Liver (tissue), 8 donors: ENCODE measurements at regions not wholly inside any gene's neighbourhood (a gene's known extent, or its start where the extent isn't known, plus 50 kb on each side); places are given as distances from the start of the nearest gene placed in this dataset.

ENCODE experiments used
- DNase-seq: peaks from one replicate; pipeline ENCODE4 v3.0.0-alpha.2; 2017; ENCODE audit warnings: low spot score
- H3K27ac ChIP-seq, 2 donors: one replicate each; pipeline ENCODE4 v1.7.0; 2013; ENCODE audit warnings: inconsistent platforms in 2 of 2, low read length in 2 of 2, control low read depth in 1 of 2, low read depth in 1 of 2, mild to moderate bottlenecking in 1 of 2
- H3K27me3 ChIP-seq, 4 donors: one replicate each; pipeline versions ENCODE4 v1.6.1 to v1.7.0; 2013; ENCODE audit warnings: low read length in 3 of 4, inconsistent platforms in 1 of 4, mild to moderate bottlenecking in 1 of 4, moderate library complexity in 1 of 4; ENCODE audit not compliant: control insufficient read depth in 4 of 4, insufficient read depth in 4 of 4
- H3K36me3 ChIP-seq, 4 donors: one replicate each; pipeline versions ENCODE4 v1.6.1 to v1.7.0; 2013; ENCODE audit warnings: low read length in 3 of 4, mild to moderate bottlenecking in 3 of 4, low read depth in 1 of 4, moderate library complexity in 1 of 4; ENCODE audit not compliant: control insufficient read depth in 4 of 4, insufficient read depth in 3 of 4
- H3K4me1 ChIP-seq, 4 donors: one replicate each; pipeline versions ENCODE4 v1.6.1 to v1.7.0; 2013; ENCODE audit warnings: low read length in 3 of 4, mild to moderate bottlenecking in 3 of 4, moderate library complexity in 1 of 4; ENCODE audit not compliant: control insufficient read depth in 4 of 4, insufficient read depth in 4 of 4
- H3K4me3 ChIP-seq, 3 donors: one replicate each; pipeline versions ENCODE4 v1.6.1 to v1.7.0; 2013; ENCODE audit warnings: low read length in 3 of 3, control low read depth in 1 of 3, low read depth in 1 of 3, mild to moderate bottlenecking in 1 of 3
- H3K9ac ChIP-seq, 2 donors: one replicate each; pipeline ENCODE4 v1.7.0; 2013; ENCODE audit warnings: low read length in 2 of 2, mild to moderate bottlenecking in 2 of 2, moderate library complexity in 2 of 2, control low read depth in 1 of 2, low read depth in 1 of 2
- H3K9me3 ChIP-seq, 4 donors: one replicate each; pipeline versions ENCODE4 v1.6.1 to v1.7.0; 2013; ENCODE audit warnings: low read length in 3 of 4; ENCODE audit not compliant: control insufficient read depth in 4 of 4
- ATF3 ChIP-seq: IDR thresholded peaks from 2 replicates; pipeline ENCODE4 v1.6.1; 2016; ENCODE audit warnings: antibody characterized with exemption
- CTCF ChIP-seq: fragments of 150-350 bp; IDR thresholded peaks from 2 replicates; pipeline ENCODE4 v1.5.1; 2017; ENCODE audit warnings: improper control_type of control experiment, low read depth, low read length; ENCODE audit not compliant: missing input control
- EGR1 ChIP-seq, 2 donors: IDR thresholded peaks; 2 replicates each; pipeline ENCODE4 v1.6.1; 2016 to 2018; ENCODE audit warnings: antibody characterized with exemption in 2 of 2, low read depth in 2 of 2
- FOXA1 ChIP-seq: IDR thresholded peaks from 2 replicates; pipeline ENCODE4 v1.6.1; 2016; ENCODE audit warnings: antibody characterized with exemption
- FOXA2 ChIP-seq: IDR thresholded peaks from 2 replicates; pipeline ENCODE4 v1.6.1; 2016; ENCODE audit warnings: antibody characterized with exemption
- GABPA ChIP-seq, 2 donors: IDR thresholded peaks in 1 of 2; conservative IDR thresholded peaks in 1 of 2; 2 replicates each; pipeline ENCODE4 v1.6.1; 2016; ENCODE audit warnings: antibody characterized with exemption in 2 of 2, mild to moderate bottlenecking in 1 of 2, moderate library complexity in 1 of 2
- HNF4A ChIP-seq, 2 donors: conservative IDR thresholded peaks; 2 replicates each; pipeline ENCODE4 v1.6.1; 2016; ENCODE audit warnings: antibody characterized with exemption in 2 of 2, mild to moderate bottlenecking in 2 of 2
- HNF4G ChIP-seq: IDR thresholded peaks from 2 replicates; pipeline ENCODE4 v1.6.1; 2016; ENCODE audit warnings: antibody characterized with exemption
- JUND ChIP-seq, 2 donors: IDR thresholded peaks; 2 replicates each; pipeline ENCODE4 v1.6.1; 2016; ENCODE audit warnings: antibody characterized with exemption in 2 of 2
- MAX ChIP-seq: IDR thresholded peaks from 2 replicates; pipeline ENCODE4 v1.6.1; 2016; ENCODE audit warnings: antibody characterized with exemption
- NR2F2 ChIP-seq: IDR thresholded peaks from 2 replicates; pipeline ENCODE4 v1.6.1; 2016; ENCODE audit warnings: antibody characterized with exemption
- RAD21 ChIP-seq, 2 donors: IDR thresholded peaks; 2 replicates each; pipeline ENCODE4 v1.6.1; 2016; ENCODE audit warnings: antibody characterized with exemption in 2 of 2, mild to moderate bottlenecking in 2 of 2
- REST ChIP-seq: IDR thresholded peaks from 2 replicates; pipeline ENCODE4 v1.6.1; 2016; ENCODE audit warnings: antibody characterized with exemption, mild to moderate bottlenecking
- RXRA ChIP-seq, 2 donors: IDR thresholded peaks; 2 replicates each; pipeline ENCODE4 v1.6.1; 2017 to 2018; ENCODE audit warnings: antibody characterized with exemption in 2 of 2, mild to moderate bottlenecking in 1 of 2
- SP1 ChIP-seq: IDR thresholded peaks from 2 replicates; pipeline ENCODE4 v1.6.1; 2018; ENCODE audit warnings: antibody characterized with exemption, mild to moderate bottlenecking
- TAF1 ChIP-seq: conservative IDR thresholded peaks from 2 replicates; pipeline ENCODE4 v1.6.1; 2016; ENCODE audit warnings: antibody characterized with exemption, mild to moderate bottlenecking
- YY1 ChIP-seq: IDR thresholded peaks from 2 replicates; pipeline ENCODE4 v1.6.1; 2016; ENCODE audit warnings: antibody characterized with exemption, mild to moderate bottlenecking
- ZBTB33 ChIP-seq: IDR thresholded peaks from 2 replicates; pipeline ENCODE4 v1.6.1; 2016; ENCODE audit warnings: antibody characterized with exemption
- WGBS: extraction: QIAGEN DNeasy Blood & Tissue Kit; methylation state at CpG from one replicate; pipeline ENCODE4 v1.1.7; 2013; 5-methylcytosine and 5-hydroxymethylcytosine counted together
- donor health status: healthy.
- donor health status: healthy.
- donor health status: healthy.
- donor health status: healthy.
- donor health status: healthy.

- DNase-seq: no peak
Measured at GRCh38 chr7:1293950-1294411, 61.3 kb downstream of the UNCX start.

More at GRCh38 chr7:1293950-1294411, 61.3 kb downstream of the UNCX start:
- peaks cover 1 to 9% (median 7%) of the 10 kb centered on the region in 4 donors for H3K4me1 ChIP-seq
- H3K4me3 ChIP-seq: no peak overlapping the region
- H3K27me3 ChIP-seq: peaks cover 0 to 18% (median under 1%) of the 10 kb centered on the region in 4 donors
- no peak overlapping the region for H3K27ac ChIP-seq
- no peaks in the 10 kb centered on the region for H3K36me3 ChIP-seq
- WGBS: 82% methylated on average over 28 of the region's 28 CpGs
- H3K9ac ChIP-seq: no peak overlapping the region
- H3K9me3 ChIP-seq: no peaks in the 10 kb centered on the region
- TF ChIP-seq ZBTB33: no peak
- TF ChIP-seq NR2F2: no peak
- TF ChIP-seq SP1: no peak
- no peak for TF ChIP-seq FOXA1
- TF ChIP-seq FOXA2: no peak
- no peak for TF ChIP-seq ATF3
- TF ChIP-seq RAD21 (IDR thresholded peaks at IDR 0.05): no peak
- no peak for TF ChIP-seq REST
- no peak for TF ChIP-seq HNF4A (conservative IDR thresholded peaks at IDR 0.05)
- no peak for TF ChIP-seq HNF4G
- no peak for TF ChIP-seq GABPA (IDR thresholded peaks at IDR 0.05 in 1 of 2, conservative IDR thresholded peaks at IDR 0.05 in 1 of 2)
- no peak for TF ChIP-seq JUND (IDR thresholded peaks at IDR 0.05)
- TF ChIP-seq RXRA (IDR thresholded peaks at IDR 0.05): no peak
- TF ChIP-seq TAF1: no peak
- no peak for TF ChIP-seq CTCF
- no peak for TF ChIP-seq EGR1 (IDR thresholded peaks at IDR 0.05; ENCODE audit: low read depth in 2 of 2)
- no peak for TF ChIP-seq MAX
- TF ChIP-seq YY1: no peak
